DND-41 (cell line): ENCODE measurements at regions not wholly inside any gene's neighbourhood (a gene's known extent, or its start where the extent isn't known, plus 50 kb on each side); places are given as distances from the start of the nearest gene placed in this dataset.
"Not testable (repeated sequence)": the region's sequence is repeated elsewhere in the genome, so short reads cannot be mapped to it uniquely, and the experiment has no call there.

ENCODE experiments used
- EZH2 ChIP-seq: IDR thresholded peaks from 3 replicates; pipeline ENCODE4 v1.6.1; 2012; ENCODE audit warnings: borderline replicate concordance, low read depth, mild to moderate bottlenecking, moderate library complexity, low read length, inconsistent platforms; ENCODE audit not compliant: severe bottlenecking
- TF ChIP-seq, protein P1 (sequence below): IDR thresholded peaks from 2 replicates; pipeline ENCODE4 v1.5.1; 2012; ENCODE audit warnings: borderline replicate concordance, low read length, moderate library complexity, mild to moderate bottlenecking; ENCODE audit not compliant: poor library complexity, severe bottlenecking; ENCODE audit errors: extremely low read depth

DNA sequence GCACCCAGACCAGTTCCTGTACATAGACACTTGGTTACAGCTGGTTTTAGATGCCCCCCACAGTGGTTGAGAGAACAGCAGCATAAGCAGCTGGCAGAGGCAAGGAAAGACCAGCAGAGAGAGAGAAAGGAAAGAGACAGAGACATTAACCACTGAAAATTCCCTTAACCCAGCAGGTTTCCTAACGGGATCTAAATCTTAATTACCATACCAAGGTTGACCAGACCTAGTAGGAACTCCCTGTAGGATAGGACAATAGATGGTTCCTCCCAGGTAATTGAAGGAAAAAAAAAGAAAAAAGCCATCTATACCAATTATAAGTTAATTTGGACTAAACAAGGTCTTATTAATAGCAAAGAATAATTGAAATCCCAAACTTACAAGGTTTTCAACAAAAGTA lies 112.3 kb upstream of the PPM1J start:
- TF ChIP-seq, protein P1, sequence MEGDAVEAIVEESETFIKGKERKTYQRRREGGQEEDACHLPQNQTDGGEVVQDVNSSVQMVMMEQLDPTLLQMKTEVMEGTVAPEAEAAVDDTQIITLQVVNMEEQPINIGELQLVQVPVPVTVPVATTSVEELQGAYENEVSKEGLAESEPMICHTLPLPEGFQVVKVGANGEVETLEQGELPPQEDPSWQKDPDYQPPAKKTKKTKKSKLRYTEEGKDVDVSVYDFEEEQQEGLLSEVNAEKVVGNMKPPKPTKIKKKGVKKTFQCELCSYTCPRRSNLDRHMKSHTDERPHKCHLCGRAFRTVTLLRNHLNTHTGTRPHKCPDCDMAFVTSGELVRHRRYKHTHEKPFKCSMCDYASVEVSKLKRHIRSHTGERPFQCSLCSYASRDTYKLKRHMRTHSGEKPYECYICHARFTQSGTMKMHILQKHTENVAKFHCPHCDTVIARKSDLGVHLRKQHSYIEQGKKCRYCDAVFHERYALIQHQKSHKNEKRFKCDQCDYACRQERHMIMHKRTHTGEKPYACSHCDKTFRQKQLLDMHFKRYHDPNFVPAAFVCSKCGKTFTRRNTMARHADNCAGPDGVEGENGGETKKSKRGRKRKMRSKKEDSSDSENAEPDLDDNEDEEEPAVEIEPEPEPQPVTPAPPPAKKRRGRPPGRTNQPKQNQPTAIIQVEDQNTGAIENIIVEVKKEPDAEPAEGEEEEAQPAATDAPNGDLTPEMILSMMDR, result not testable (repeated sequence)
- TF ChIP-seq EZH2, result not testable (repeated sequence)
